ENCODE measurements at regions not wholly inside any gene's neighbourhood (a gene's known extent, or its start where the extent isn't known, plus 50 kb on each side); places are given as distances from the start of the nearest gene placed in this dataset.

DNA sequence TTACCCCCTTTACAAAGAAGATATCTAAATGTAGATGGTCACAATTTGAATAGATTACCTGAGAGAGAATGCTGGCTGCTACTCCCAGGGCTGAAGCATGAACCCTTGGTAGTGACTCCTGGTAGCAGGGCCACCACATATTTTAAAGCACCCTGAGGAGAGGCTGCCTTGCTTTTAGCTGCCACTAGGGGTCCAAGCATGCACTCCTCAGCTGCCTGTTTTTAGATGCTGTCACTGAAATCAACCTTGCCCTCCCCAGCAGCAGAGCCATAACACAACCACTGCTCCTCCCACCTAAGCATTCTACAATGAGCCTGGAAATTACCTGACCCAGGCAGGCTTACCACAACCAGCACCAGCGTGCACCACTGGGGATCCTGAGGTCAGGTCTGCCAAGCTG lies 850.9 kb downstream of the FAM133A start:
- H3K4me3 ChIP-seq (ENCODE audit: low read depth, low read length): no peak overlapping the region
- TF ChIP-seq, protein P1, sequence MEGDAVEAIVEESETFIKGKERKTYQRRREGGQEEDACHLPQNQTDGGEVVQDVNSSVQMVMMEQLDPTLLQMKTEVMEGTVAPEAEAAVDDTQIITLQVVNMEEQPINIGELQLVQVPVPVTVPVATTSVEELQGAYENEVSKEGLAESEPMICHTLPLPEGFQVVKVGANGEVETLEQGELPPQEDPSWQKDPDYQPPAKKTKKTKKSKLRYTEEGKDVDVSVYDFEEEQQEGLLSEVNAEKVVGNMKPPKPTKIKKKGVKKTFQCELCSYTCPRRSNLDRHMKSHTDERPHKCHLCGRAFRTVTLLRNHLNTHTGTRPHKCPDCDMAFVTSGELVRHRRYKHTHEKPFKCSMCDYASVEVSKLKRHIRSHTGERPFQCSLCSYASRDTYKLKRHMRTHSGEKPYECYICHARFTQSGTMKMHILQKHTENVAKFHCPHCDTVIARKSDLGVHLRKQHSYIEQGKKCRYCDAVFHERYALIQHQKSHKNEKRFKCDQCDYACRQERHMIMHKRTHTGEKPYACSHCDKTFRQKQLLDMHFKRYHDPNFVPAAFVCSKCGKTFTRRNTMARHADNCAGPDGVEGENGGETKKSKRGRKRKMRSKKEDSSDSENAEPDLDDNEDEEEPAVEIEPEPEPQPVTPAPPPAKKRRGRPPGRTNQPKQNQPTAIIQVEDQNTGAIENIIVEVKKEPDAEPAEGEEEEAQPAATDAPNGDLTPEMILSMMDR (IDR thresholded peaks at IDR 0.05; ENCODE audit: borderline replicate concordance, insufficient read depth, low read depth, low read length): peak; percentile 46; the same call in 1 of the 2 replicates

DNA sequence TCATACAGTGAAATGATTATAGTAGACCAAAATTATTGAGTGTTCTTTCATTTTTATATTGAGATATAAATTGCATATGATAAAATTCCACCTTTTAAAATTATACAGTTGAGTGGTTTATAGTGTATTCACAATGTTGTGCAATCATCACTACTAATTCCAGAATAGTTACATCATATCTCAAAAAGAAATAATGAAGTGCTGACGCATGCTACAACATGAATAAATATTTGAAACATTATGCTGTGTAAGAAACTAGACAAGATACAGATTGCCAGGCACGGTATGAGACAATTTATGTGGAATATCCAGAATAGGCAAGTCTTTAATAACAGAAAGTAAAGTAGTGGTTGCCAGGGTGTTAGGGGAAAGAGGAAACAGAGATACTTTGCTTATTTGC lies 871.7 kb downstream of the FAM133A start:
- TF ChIP-seq, protein P1 (IDR thresholded peaks at IDR 0.05; ENCODE audit: borderline replicate concordance, insufficient read depth, low read depth, low read length): no peak
- H3K4me3 ChIP-seq (ENCODE audit: low read depth, low read length): no peak overlapping the region

DNA sequence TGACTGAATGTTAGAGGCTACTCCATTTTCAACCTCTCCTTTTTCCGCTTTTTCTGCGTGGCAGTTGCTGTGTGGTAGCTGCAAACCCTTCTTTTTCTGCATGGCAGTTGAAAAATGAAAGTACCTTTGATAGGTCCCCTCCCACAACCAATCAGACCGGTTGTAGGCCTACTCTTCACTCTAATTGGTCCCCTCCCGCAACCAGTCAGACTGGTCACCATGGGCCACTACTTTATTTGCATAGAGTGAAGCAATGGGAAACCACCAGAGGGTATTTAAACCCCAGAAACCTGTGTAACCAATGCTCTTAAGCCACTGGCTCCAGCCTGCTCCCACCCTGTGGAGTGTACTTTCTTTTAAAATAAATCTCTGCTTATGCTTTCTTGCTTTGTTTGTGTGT lies 877.8 kb downstream of the FAM133A start:
- H3K4me3 ChIP-seq (ENCODE audit: low read depth, low read length): no peak overlapping the region
- TF ChIP-seq, protein P1 (IDR thresholded peaks at IDR 0.05; ENCODE audit: borderline replicate concordance, insufficient read depth, low read depth, low read length): no peak

DNA sequence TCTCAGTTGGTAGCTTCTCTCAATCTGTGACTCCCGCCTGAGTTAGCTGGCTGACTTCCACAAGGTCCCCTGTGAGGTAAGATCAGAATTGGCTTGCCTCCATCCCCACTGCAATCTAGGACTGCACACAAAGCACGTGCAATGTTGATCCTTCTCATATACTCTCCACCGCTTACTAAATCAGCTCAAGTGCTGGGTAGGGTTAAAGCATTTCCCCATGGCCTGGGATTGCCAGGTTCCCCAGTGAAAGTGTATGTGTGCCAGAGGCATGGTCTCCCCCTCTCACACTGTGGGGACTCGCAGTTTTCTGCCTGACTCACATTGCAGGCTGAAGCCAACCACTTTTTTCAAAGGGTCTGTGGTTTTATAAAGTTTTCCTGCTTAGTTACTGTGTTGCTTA lies 886.9 kb downstream of the FAM133A start:
- H3K4me3 ChIP-seq (ENCODE audit: low read depth, low read length): no peak overlapping the region
- TF ChIP-seq, protein P1 (IDR thresholded peaks at IDR 0.05; ENCODE audit: borderline replicate concordance, insufficient read depth, low read depth, low read length): no peak

DNA sequence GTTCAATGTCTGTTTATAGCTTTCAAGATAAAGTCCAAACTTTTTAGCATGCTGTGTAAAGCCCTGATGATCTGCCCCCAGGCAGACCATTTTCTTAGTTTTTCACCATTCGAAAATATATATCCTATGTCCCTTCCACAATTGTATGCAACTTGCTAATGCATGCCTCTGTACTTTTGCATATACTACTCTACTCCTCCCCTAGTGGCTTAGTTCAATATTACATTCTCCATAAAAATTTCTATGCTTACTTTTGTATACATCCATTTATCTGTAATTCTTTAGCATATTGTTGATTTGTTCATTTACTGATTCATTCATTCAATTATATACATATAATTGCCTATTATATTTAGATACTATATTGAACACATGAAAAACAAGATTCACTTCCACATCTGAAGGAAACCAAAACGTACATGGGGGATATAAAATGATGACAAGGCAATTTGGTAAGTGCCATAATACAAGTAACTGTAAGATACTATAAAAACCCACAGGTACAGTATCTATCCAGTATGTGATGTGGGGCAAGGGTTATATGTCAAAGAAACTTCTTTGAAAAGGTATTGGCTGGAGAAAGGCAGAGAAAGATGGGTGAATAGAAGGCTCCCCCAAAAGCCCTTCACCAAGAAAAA lies 902.5 kb downstream of the FAM133A start:
- H3K4me3 ChIP-seq (ENCODE audit: low read depth, low read length): no peak overlapping the region
- TF ChIP-seq, protein P1 (IDR thresholded peaks at IDR 0.05; ENCODE audit: borderline replicate concordance, insufficient read depth, low read depth, low read length): peak; percentile 15; the same call in 1 of the 2 replicates

DNA sequence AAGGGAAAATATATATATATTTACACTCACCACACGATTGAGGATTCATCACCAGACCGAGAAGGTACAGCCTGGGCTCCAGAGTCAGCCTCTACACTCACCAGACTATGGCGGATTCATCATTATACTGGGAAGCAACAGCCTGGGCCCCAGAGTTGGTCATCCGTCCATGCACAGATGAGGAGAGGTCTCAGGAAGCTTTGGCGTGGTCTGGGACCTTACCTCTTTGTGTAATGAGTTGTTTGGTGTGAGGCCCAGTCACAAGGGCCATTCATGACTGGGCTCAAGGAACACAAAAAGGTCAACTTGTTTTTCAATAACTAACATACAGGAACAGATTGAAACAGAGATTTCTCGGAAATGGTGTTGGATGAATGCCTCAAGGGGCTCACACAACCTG lies 926.1 kb downstream of the FAM133A start:
- TF ChIP-seq, protein P1 (IDR thresholded peaks at IDR 0.05; ENCODE audit: borderline replicate concordance, insufficient read depth, low read depth, low read length): no peak
- H3K4me3 ChIP-seq (ENCODE audit: low read depth, low read length): no peak overlapping the region

DNA sequence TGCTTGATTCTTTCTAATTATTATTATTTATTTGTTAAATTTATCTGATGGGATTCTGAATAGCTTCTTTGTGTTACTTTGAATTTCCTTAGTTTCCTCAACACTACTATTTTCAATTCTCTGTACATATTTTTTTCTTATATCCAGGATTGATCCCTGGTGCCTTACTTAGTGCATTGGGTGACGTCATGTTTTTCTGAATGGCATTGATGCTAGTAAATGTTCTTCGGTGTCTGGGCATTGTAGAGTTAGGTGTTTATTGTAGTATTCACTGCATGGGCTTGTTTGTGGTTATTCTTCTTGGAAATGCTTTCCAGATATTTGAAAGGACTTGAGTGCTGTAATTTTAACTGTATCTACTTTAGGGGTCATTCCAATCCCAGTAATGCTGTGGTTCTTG lies 938.1 kb downstream of the FAM133A start:
- TF ChIP-seq, protein P1 (IDR thresholded peaks at IDR 0.05; ENCODE audit: borderline replicate concordance, insufficient read depth, low read depth, low read length): no peak
- H3K4me3 ChIP-seq (ENCODE audit: low read depth, low read length): no peak overlapping the region

Data from GM12875 (cell line).